ENCODE measurements at regions not wholly inside any gene's neighbourhood (a gene's known extent, or its start where the extent isn't known, plus 50 kb on each side); places are given as distances from the start of the nearest gene placed in this dataset.

DNA sequence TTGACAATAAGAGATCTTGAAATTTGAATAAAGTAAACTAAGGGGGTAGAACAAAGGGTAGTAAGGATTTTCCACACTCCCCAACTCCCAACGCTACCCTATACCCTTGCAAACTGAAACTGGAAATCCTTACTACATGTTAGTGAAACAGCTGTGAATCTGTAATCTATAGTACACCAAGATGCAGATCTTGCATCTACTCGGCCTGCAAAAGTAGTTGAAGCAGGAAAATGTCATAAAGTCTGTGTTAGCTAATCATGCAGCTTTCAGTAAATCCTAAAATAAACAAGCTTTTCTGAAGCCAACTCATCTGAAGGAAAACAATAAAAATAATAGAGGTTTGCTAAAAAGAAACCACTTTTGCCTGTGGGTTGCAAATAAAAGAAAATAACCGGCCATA is 1242.0 kb upstream of the ACO1 start (continued):
- TF ChIP-seq ZNF224 (CRISPR knock-in tag; IDR thresholded peaks at IDR 0.05) (no peak), GATAD1 (CRISPR knock-in tag; IDR thresholded peaks at IDR 0.05) (no peak), KAT2B (IDR thresholded peaks at IDR 0.05; ENCODE audit: borderline replicate concordance, low read depth, low read length) (no peak), ZNF605 (CRISPR knock-in tag; IDR thresholded peaks at IDR 0.05) (no peak)
- TF ChIP-seq, protein P1, sequence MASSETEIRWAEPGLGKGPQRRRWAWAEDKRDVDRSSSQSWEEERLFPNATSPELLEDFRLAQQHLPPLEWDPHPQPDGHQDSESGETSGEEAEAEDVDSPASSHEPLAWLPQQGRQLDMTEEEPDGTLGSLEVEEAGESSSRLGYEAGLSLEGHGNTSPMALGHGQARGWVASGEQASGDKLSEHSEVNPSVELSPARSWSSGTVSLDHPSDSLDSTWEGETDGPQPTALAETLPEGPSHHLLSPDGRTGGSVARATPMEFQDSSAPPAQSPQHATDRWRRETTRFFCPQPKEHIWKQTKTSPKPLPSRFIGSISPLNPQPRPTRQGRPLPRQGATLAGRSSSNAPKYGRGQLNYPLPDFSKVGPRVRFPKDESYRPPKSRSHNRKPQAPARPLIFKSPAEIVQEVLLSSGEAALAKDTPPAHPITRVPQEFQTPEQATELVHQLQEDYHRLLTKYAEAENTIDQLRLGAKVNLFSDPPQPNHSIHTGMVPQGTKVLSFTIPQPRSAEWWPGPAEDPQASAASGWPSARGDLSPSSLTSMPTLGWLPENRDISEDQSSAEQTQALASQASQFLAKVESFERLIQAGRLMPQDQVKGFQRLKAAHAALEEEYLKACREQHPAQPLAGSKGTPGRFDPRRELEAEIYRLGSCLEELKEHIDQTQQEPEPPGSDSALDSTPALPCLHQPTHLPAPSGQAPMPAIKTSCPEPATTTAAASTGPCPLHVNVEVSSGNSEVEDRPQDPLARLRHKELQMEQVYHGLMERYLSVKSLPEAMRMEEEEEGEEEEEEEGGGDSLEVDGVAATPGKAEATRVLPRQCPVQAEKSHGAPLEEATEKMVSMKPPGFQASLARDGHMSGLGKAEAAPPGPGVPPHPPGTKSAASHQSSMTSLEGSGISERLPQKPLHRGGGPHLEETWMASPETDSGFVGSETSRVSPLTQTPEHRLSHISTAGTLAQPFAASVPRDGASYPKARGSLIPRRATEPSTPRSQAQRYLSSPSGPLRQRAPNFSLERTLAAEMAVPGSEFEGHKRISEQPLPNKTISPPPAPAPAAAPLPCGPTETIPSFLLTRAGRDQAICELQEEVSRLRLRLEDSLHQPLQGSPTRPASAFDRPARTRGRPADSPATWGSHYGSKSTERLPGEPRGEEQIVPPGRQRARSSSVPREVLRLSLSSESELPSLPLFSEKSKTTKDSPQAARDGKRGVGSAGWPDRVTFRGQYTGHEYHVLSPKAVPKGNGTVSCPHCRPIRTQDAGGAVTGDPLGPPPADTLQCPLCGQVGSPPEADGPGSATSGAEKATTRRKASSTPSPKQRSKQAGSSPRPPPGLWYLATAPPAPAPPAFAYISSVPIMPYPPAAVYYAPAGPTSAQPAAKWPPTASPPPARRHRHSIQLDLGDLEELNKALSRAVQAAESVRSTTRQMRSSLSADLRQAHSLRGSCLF (CRISPR knock-in tag; IDR thresholded peaks at IDR 0.05; ENCODE audit: borderline replicate concordance), result no peak
- TF ChIP-seq, protein P2, sequence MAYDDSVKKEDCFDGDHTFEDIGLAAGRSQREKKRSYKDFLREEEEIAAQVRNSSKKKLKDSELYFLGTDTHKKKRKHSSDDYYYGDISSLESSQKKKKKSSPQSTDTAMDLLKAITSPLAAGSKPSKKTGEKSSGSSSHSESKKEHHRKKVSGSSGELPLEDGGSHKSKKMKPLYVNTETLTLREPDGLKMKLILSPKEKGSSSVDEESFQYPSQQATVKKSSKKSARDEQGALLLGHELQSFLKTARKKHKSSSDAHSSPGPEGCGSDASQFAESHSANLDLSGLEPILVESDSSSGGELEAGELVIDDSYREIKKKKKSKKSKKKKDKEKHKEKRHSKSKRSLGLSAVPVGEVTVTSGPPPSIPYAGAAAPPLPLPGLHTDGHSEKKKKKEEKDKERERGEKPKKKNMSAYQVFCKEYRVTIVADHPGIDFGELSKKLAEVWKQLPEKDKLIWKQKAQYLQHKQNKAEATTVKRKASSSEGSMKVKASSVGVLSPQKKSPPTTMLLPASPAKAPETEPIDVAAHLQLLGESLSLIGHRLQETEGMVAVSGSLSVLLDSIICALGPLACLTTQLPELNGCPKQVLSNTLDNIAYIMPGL (CRISPR knock-in tag; IDR thresholded peaks at IDR 0.05; ENCODE audit: borderline replicate concordance in 1 of 2, low read depth in 1 of 2), result no peak
- TF ChIP-seq, protein P3, sequence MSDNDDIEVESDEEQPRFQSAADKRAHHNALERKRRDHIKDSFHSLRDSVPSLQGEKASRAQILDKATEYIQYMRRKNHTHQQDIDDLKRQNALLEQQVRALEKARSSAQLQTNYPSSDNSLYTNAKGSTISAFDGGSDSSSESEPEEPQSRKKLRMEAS (IDR thresholded peaks at IDR 0.05), result no peak
